HuH-7.5 (cell line): ENCODE measurements at regions not wholly inside any gene's neighbourhood (a gene's known extent, or its start where the extent isn't known, plus 50 kb on each side); places are given as distances from the start of the nearest gene placed in this dataset.

Experiments used
- DNase-seq: peaks from one replicate; pipeline ENCODE4 v3.0.0; 2011; ENCODE audit warnings: low spot score

- no peak for DNase-seq
Measured at GRCh38 chr15:91737151-91737818, 116.2 kb upstream of the SLCO3A1 start.

DNA sequence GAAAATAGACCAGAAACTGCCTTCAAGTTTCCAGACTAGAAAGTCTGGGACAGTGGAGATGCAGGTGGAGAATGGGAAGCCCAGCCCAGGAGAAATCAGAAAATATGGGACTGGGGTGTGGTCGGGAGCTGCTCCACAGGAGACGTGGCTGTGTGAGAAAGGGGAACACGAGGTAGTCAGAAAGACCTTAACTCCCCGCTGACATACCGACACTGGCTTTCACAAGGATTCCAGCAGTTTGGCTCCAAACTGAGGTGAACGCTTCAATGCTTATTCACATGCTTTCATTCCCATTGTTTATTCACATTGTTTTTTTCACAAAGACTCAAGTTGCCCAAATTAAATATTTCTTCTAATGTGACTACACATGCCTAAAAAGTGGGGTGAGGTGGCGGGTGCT lies 111.5 kb upstream of the SLCO3A1 start:
- DNase-seq = no peak

- DNase-seq = no peak
Measured at GRCh38 chr15:91751611-91752010, 101.9 kb upstream of the SLCO3A1 start.

DNA sequence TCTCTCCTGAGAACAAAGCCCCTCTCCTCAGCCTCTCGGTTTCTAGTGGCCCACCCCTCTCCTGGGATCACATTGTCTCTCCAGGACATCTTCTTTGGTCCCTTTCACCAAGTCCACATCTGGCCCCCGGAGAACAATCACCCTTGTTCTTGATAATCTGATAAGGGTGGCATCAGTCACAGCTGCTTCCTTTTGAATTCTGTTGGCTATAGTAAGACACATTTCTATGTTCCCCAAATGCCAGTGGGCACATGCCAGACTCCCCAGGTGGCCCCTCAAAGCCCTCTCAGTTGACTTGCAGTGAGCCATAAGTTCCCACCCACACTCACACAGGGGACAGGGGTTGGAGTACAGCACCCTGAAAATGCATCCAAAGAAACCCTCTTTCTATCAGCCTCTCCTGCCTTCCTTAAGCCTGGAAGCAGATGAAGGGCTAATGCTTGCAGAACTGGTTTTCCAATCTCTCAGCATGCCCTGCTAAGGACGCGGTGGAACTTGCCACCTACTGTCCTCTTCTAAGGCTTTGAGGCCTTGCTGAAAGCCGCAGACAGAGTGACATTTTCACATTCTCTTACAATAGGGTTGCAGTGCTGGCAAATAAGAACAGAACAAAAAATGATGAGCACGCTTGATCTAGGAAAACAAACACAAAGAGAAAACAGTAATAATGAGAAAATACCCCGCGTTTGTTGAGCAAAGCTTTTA lies 101.3 kb upstream of the SLCO3A1 start:
- no peak for DNase-seq

DNA sequence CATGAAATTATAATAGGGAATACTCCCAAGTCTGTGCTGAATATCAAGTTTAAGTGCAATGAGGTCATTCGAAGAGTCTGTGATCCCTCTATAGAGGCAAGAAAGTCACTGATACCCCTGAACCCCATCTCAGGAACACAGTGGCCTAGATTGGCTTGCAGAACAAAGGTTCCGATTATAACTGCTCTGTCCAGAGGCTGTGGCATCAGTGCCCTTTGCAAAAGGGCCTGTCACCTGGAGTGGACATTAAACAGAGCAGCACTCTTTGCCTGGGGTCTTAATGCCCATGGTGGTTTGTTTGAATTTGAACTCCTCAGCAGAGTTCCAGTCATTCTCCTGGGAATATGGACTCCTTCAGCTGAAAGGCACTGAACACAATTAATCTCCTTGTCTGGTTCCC lies 93.9 kb upstream of the SLCO3A1 start:
- no peak for DNase-seq

GRCh38 chr15:91765660-91766059 lies 87.8 kb upstream of the SLCO3A1 start:
- no peak for DNase-seq

GRCh38 chr15:91769476-91769875 lies 84.0 kb upstream of the SLCO3A1 start:
- DNase-seq = no peak

DNA sequence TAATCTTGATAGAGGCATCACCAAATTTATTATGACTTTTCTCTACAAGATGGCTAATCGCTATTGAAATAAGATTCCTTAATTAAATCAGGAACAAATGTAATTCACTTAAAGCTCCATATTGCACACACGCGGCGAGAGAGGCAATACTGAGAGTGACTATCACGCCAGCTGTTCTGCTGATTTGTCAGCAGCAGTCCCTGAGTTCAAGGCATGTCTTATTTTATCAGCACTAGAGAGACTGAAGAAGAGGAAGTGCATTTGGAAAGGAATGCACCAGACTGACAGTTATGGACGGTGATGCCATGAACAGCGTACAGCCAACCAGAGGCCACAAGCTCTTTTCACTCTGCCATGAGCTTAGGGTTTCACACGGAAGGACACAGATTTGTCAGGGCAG lies 83.6 kb upstream of the SLCO3A1 start:
- DNase-seq = no peak

DNA sequence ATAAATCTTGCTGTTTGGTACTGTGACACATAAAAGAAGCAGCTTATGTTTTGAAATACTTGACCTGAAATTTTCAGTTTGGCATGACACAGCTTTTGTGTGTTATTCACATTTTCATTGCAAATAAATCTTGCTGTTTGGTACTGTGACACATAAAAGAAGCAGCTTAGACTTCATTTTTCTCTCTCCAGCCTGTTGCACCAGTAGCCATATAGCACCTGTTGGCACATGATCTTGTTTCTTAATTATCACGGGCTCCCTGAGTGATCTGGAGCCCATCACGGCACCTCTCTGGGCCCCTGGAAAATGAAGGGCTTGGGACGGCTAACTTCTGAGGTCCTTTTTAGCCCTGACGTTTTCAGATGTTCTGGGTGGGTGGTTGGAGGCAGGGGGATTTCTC lies 77.4 kb upstream of the SLCO3A1 start:
- DNase-seq = no peak

DNA sequence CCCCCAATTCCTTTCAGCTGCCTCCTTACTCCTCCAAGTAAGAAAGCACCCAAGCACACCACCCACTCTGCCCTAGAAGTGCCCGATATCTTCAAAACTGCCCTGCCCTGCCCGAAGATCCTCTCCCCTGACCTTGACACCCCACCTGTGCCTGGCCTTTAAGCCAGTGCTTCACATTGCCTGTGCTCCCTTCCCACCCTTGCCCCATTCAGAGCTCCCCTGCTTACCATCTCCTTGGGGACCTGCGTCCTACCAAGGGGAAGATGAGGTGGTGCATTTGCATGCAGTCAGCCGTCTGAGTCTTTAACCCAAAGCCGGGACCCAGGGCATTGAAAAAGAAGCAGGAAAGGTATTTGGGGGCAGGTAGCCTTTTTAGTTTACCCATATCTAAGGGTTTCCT lies 73.5 kb upstream of the SLCO3A1 start:
- DNase-seq = no peak

- no peak for DNase-seq
Measured at GRCh38 chr15:91780387-91780786, 73.1 kb upstream of the SLCO3A1 start.

DNA sequence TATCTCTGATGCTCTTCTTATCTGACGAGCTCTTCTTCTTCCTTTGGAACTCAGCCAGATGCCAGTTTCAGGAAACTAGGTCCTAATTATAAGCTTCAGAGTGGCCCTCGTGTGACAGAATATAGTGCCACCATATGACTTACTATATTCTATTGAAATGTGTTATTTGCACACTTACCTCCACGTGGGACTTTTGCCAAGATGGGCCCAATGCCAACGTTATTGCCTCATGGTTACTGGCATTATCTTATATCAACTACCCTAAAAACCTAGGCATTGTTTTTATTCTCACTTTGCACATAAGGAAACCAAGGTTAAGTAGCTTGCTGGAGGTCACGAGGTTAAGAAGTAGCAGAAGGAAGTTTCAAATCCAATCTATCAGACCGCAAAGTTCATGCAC lies 71.3 kb upstream of the SLCO3A1 start:
- no peak for DNase-seq

DNA sequence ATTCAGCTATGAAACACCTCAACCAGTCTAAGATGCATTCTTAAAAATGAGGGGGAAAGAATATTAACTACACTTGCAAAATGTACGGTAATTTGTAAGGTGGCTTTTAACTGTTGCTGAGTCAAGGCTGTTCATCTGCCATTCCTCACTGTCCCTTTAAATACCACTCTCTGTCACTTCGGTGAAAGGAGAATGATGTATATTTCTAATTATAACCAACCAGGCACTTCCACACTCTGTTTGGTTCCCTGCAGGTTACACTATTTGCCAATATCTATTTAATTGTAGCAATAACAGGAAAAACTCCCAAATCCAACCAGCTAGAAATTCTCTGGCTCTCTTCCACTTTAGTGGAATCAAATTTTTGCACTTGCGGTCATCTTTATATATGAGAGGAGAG lies 70.5 kb upstream of the SLCO3A1 start:
- DNase-seq = no peak

DNA sequence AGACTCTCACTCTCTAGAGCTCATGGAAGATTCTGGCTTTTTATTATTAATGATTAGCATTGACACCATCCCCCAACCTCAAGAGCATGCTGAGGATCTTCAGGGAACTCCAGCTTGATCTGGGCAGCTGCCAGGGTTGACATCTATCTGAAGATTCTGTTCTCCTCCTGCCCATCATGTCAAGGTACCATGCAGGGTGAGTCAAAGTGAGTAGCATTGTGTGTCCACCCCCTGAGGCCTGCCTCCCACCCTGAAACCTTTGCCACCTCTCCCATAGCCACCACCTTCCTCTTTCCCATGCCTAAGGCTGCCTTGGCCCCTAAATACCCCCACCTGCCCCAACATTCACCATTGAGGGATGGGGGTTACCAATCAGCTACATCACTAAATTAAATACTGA lies 70.1 kb upstream of the SLCO3A1 start:
- DNase-seq = no peak

- no peak for DNase-seq
Measured at GRCh38 chr15:91784973-91785709, 68.4 kb upstream of the SLCO3A1 start.

GRCh38 chr15:91787198-91787597 lies 66.3 kb upstream of the SLCO3A1 start:
- DNase-seq = no peak

GRCh38 chr15:91789136-91789535 lies 64.4 kb upstream of the SLCO3A1 start:
- no peak for DNase-seq

DNA sequence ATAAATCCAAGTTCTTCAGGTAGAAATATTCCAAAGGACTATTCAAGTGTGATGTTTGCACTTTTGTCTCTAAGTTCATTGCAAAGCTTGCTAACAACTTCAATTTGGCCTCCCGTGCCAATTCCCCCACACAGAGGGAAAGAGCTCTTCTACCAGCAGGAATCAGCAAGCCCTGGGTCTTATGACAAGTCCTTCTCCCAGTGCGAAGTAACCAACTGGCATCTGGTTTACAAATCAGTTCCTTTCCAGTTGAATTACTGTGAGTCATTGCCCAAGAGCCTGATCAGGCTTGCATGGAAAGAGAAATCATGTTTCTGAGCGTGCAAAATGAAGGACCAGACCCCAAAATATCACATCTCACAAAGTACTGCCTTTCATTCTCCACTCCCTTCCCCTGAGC lies 62.7 kb upstream of the SLCO3A1 start:
- no peak for DNase-seq

DNA sequence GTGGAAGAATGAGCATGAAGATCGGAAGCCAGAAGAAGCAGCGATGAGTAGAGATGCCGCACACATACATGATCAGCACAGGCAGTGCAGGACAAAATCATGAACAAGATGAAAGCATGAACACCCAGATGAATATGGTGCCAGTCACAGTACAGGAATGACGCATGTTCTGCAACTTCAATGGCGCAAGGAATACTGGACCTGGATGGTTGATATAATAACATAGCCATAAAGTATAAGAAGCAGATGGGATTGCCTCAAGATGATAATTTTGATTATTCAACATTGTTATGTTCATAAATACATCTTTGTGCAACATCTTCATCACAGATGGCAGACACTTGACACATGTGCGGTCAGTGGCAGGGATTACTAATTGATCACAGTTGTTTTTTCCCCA lies 59.7 kb upstream of the SLCO3A1 start:
- DNase-seq = no peak

GRCh38 chr15:91795235-91795634 lies 58.3 kb upstream of the SLCO3A1 start:
- DNase-seq = no peak

DNA sequence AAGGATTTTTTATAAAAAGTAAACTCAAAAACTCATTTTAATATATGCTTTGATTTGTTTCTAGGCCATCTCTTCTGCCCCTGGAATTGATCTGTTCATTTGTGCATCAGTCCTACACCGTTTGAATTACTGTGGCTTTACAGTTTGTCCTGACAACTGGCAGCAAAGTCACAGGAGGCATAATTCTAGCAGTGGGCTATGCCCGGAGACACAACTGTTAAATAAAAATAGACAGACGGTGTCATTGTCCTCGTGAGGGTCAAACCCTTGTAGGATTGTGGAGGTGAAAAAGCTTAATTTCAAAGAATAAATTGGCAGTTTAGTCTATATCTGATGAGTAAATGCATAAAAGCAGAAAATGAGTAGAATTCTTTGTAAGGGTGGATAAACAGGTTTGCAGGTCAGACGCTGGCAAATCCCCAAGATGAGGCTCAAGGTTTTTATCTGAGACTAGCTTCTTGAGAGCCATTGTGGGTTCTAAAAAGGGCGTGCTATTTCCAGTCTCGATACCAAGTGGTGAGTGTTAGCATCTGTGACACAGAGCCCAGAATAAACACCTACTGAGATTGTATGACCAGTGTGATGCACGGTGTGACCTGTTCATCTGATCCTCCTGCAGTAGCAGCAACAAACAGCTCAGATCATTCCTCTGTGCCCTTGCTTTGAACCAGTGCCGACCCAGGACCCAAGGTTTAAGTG lies 51.5 kb upstream of the SLCO3A1 start:
- DNase-seq = no peak

DNA sequence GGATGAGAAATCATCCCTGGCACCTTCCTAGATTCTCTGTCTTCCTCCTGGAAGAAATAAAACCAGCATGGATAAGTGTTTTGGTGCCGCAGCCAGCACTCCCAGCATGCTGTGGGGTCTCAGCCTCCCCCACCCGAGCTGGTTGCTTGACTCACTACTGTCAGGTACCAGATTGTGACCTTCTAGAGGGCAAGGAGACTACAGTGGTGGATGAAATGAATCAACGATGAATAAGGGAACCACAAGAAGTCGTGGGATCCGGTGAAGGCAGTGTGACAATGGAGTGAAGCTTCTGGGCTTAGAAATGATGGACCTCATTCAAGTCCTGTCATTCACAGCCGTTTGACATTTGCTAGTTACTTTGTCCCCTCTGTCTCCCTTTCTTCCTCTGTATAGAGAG lies 50.2 kb upstream of the SLCO3A1 start:
- DNase-seq = no peak
